ENCODE measurements at regions not wholly inside any gene's neighbourhood (a gene's known extent, or its start where the extent isn't known, plus 50 kb on each side); places are given as distances from the start of the nearest gene placed in this dataset.

DNA sequence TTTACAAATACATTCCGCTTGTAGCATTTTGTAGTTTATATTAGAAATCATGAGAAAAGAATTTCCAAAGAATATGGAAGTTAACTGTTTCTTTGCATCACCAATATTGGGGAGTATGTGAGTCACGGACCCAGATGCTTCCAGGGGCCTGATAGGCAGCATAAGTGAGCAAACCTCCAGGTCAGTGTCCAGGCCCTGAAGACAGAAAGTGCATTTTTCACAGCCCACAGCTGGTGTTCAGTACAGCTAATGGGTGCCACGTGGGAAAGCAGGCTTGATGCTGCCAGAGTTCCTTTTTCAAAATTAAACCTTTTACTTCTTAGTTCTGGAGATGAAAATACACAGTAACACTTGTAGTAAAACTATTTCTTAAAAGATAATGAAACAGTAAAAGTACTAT is 454.4 kb upstream of the ACTBL2 start:
- TF ChIP-seq POLR2A (IDR thresholded peaks at IDR 0.05): no peak
- no peak for TF ChIP-seq EP300 (IDR thresholded peaks at IDR 0.05)
- TF ChIP-seq, protein P1, sequence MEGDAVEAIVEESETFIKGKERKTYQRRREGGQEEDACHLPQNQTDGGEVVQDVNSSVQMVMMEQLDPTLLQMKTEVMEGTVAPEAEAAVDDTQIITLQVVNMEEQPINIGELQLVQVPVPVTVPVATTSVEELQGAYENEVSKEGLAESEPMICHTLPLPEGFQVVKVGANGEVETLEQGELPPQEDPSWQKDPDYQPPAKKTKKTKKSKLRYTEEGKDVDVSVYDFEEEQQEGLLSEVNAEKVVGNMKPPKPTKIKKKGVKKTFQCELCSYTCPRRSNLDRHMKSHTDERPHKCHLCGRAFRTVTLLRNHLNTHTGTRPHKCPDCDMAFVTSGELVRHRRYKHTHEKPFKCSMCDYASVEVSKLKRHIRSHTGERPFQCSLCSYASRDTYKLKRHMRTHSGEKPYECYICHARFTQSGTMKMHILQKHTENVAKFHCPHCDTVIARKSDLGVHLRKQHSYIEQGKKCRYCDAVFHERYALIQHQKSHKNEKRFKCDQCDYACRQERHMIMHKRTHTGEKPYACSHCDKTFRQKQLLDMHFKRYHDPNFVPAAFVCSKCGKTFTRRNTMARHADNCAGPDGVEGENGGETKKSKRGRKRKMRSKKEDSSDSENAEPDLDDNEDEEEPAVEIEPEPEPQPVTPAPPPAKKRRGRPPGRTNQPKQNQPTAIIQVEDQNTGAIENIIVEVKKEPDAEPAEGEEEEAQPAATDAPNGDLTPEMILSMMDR (IDR thresholded peaks at IDR 0.05): no peak
- no peak for TF ChIP-seq POLR2AphosphoS5 (IDR thresholded peaks at IDR 0.05)
- WGBS, 5 donors: 55 to 70% (median 63%) methylated on average over 3 of the region's 3 CpGs
- intact Hi-C loops (cut with DNase I; ENCODE audit: low total_unique reads): no loop called here
- no peaks in the 10 kb centered on the region for H3K27me3 ChIP-seq
- no peak overlapping the region for H3K27ac ChIP-seq
- H3K36me3 ChIP-seq: no peaks in the 10 kb centered on the region
- no peaks in the 10 kb centered on the region for H3K9me3 ChIP-seq
- no peaks in the 10 kb centered on the region for H3K4me1 ChIP-seq
- DNase-seq: peak in 1 of 2 donors; percentile 13
- H3K4me3 ChIP-seq: no peak overlapping the region

DNA sequence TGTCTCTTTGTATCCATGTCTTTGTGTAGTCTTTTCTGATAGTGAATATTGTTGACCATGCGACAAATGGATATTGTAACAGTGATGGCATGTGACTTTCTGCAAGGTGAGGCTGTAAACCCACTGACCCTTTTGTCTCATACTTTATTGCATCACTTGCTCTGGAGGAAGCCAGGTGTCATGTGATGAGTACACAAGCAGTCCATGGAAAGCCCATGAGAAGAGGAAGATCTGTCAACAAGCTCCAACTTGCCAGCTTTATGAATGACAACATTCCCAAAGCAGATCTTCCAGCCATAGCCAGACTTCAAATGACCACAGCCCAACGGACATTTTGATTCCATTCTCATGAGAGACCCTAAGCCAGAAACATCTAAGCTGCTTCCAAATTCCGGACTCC is 450.1 kb upstream of the ACTBL2 start:
- no peak overlapping the region for H3K27ac ChIP-seq
- intact Hi-C loops (cut with DNase I; ENCODE audit: low total_unique reads): no loop called here
- no peak overlapping the region for H3K4me3 ChIP-seq
- TF ChIP-seq EP300 (IDR thresholded peaks at IDR 0.05) (no peak), POLR2A (IDR thresholded peaks at IDR 0.05) (no peak), POLR2AphosphoS5 (IDR thresholded peaks at IDR 0.05) (no peak)
- TF ChIP-seq, protein P1 (IDR thresholded peaks at IDR 0.05): no peak
- no peaks in the 10 kb centered on the region for H3K27me3 ChIP-seq
- no peak for DNase-seq
- H3K4me1 ChIP-seq: no peaks in the 10 kb centered on the region
- H3K36me3 ChIP-seq: no peaks in the 10 kb centered on the region
- WGBS, 5 donors: 58 to 74% (median 61%) methylated on average over 3 of the region's 3 CpGs
- H3K9me3 ChIP-seq: no peaks in the 10 kb centered on the region

DNA sequence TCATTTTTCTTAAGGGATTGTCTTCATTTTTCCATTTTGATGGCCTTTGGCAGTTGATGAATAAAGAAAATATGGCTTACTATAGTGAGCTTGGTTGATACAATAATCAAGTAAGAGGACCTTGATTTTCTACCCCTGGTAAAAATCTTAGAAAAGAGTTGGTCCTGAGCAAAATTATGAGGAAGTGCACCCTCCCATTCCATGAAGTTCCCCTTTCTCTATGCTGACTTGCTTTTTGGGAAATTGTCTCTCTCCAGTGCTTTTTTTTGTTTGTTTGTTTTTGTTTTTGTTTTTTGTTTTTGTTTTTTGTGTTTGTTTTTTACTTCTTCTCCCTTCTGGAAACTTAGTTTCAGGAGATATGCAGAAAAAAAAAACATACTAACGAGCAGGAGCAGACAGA is 449.2 kb upstream of the ACTBL2 start:
- Histone ChIP-seq H3K27me3 (no peaks in the 10 kb centered on the region), H3K27ac (no peak overlapping the region), H3K4me3 (no peak overlapping the region), H3K36me3 (no peaks in the 10 kb centered on the region), H3K9me3 (no peaks in the 10 kb centered on the region), H3K4me1 (no peaks in the 10 kb centered on the region)
- 65 to 79% (median 75%) methylated on average over 1 of the region's 1 CpG for WGBS, 5 donors
- intact Hi-C loops (cut with DNase I; ENCODE audit: low total_unique reads): no loop called here
- no peak for DNase-seq
- TF ChIP-seq POLR2A (IDR thresholded peaks at IDR 0.05) (no peak), POLR2AphosphoS5 (IDR thresholded peaks at IDR 0.05) (no peak), EP300 (IDR thresholded peaks at IDR 0.05) (no peak)
- TF ChIP-seq, protein P1 (IDR thresholded peaks at IDR 0.05): no peak

DNA sequence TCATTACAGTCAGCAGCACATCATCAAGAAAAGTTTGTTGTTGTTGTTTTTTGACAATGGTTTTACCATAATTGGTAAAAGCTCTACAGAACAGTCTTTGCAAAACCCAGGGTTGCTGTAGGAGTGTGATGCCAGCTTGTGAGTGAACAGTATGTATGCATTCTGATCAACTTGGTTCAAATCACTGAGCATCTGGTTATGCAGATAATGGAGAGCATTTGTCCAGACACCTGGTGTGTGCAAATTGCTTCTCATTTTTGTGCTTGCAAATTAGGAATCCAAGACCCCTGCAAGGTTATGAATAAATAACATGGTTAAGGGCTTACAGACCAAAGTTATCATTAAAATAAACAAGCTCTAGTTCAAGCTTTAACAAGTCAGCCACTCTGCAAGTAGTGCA is 448.7 kb upstream of the ACTBL2 start:
- DNase-seq: no peak
- H3K9me3 ChIP-seq: no peaks in the 10 kb centered on the region
- no peak overlapping the region for H3K4me3 ChIP-seq
- TF ChIP-seq EP300 (IDR thresholded peaks at IDR 0.05) (no peak), POLR2AphosphoS5 (IDR thresholded peaks at IDR 0.05) (no peak), POLR2A (IDR thresholded peaks at IDR 0.05) (no peak)
- TF ChIP-seq, protein P1 (IDR thresholded peaks at IDR 0.05): no peak
- no peaks in the 10 kb centered on the region for H3K4me1 ChIP-seq
- no peak overlapping the region for H3K27ac ChIP-seq
- H3K36me3 ChIP-seq: no peaks in the 10 kb centered on the region
- H3K27me3 ChIP-seq: no peaks in the 10 kb centered on the region
- intact Hi-C loops (cut with DNase I; ENCODE audit: low total_unique reads): no loop called here

Measured in stomach (tissue), 8 donors.